ENCODE measurements at regions not wholly inside any gene's neighbourhood (a gene's known extent, or its start where the extent isn't known, plus 50 kb on each side); places are given as distances from the start of the nearest gene placed in this dataset.
"Not testable (repeated sequence)": the region's sequence is repeated elsewhere in the genome, so short reads cannot be mapped to it uniquely, and the experiment has no call there.

GRCh38 chr3:5563537-5564277, 376.2 kb downstream of the EDEM1 start:
- no peak for DNase-seq

GRCh38 chr3:5564278-5564666, 376.8 kb downstream of the EDEM1 start:
- no peak for DNase-seq

GRCh38 chr3:5565026-5565425, 377.5 kb downstream of the EDEM1 start:
- DNase-seq: no peak

GRCh38 chr3:5567113-5567512, 379.6 kb downstream of the EDEM1 start:
- no peak for DNase-seq

GRCh38 chr3:5568451-5568850, 380.9 kb downstream of the EDEM1 start:
- no peak for DNase-seq

- DNase-seq: no peak
These were observed 381.6 kb downstream of the EDEM1 start for GRCh38 chr3:5569152-5569551.

GRCh38 chr3:5572168-5572567, 384.7 kb downstream of the EDEM1 start:
- DNase-seq: no peak

- DNase-seq: no peak
These were observed 388.9 kb downstream of the EDEM1 start for GRCh38 chr3:5576277-5577011.

GRCh38 chr3:5579139-5579602, 391.7 kb downstream of the EDEM1 start:
- no peak for DNase-seq

- no peak for DNase-seq
These were observed 392.4 kb downstream of the EDEM1 start for GRCh38 chr3:5579946-5580345.

- DNase-seq: no peak
These were observed 393.3 kb downstream of the EDEM1 start for GRCh38 chr3:5580826-5581225.

GRCh38 chr3:5581743-5582142, 394.2 kb downstream of the EDEM1 start:
- DNase-seq: no peak

GRCh38 chr3:5583920-5584319, 396.4 kb downstream of the EDEM1 start:
- no peak for DNase-seq

GRCh38 chr3:5585085-5585484, 397.6 kb downstream of the EDEM1 start:
- DNase-seq: no peak

GRCh38 chr3:5606884-5607472, 419.5 kb downstream of the EDEM1 start:
- no peak for DNase-seq

- no peak for DNase-seq
These were observed 420.1 kb downstream of the EDEM1 start for GRCh38 chr3:5607581-5607980.

GRCh38 chr3:5608971-5609370, 421.5 kb downstream of the EDEM1 start:
- not testable (repeated sequence) for DNase-seq

GRCh38 chr3:5613599-5613998, 426.1 kb downstream of the EDEM1 start:
- no peak for DNase-seq

- DNase-seq: no peak
These were observed 429.4 kb downstream of the EDEM1 start for GRCh38 chr3:5616873-5617272.

GRCh38 chr3:5618170-5618569, 430.7 kb downstream of the EDEM1 start:
- no peak for DNase-seq

- DNase-seq: no peak
These were observed 442.9 kb downstream of the EDEM1 start for GRCh38 chr3:5630406-5630805.

GRCh38 chr3:5633960-5634359, 446.5 kb downstream of the EDEM1 start:
- DNase-seq: no peak

- no peak for DNase-seq
These were observed 446.9 kb downstream of the EDEM1 start for GRCh38 chr3:5634411-5634810.

GRCh38 chr3:5635746-5636145, 448.2 kb downstream of the EDEM1 start:
- no peak for DNase-seq

Data from activated CD4-positive, alpha-beta T cell treated with anti-CD3 and anti-CD28 coated beads, Interleukin-10, Interleukin-2, amounts not matched to agents 100 ng/mL and 50 ng/mL, durations not matched to agents 16 hours and 8 hours (primary cell).